ENCODE measurements at regions not wholly inside any gene's neighbourhood (a gene's known extent, or its start where the extent isn't known, plus 50 kb on each side); places are given as distances from the start of the nearest gene placed in this dataset.

GRCh38 chr18:41875094-41875780 is 79.8 kb upstream of the PIK3C3 start:
- Histone ChIP-seq H3K36me3 (ENCODE audit: low read length) (no peaks in the 10 kb centered on the region), H2AFZ (ENCODE audit: low read depth, low read length, severe bottlenecking) (no peak overlapping the region), H3K27ac (ENCODE audit: low read depth, low read length) (no peak overlapping the region), H3F3A (ENCODE audit: insufficient read depth) (no peaks in the 10 kb centered on the region), H3K9ac (ENCODE audit: low read length) (no peak overlapping the region), H3K9me2 (replicated peaks; ENCODE audit: insufficient read depth, low read length) (no peaks in the 10 kb centered on the region), H3K4me2 (ENCODE audit: low read depth, low read length, poor library complexity, severe bottlenecking) (no peak overlapping the region), H3K27me3 (ENCODE audit: low read length) (no peaks in the 10 kb centered on the region), H3K9me3 (ENCODE audit: insufficient read depth, low read length) (no peaks in the 10 kb centered on the region), H3K4me3 (ENCODE audit: insufficient read depth, low read length, poor library complexity, severe bottlenecking) (no peak overlapping the region), H3K79me2 (ENCODE audit: insufficient read depth, low read length) (no peaks in the 10 kb centered on the region), H4K20me1 (ENCODE audit: low read depth, low read length) (no peaks in the 10 kb centered on the region)
- TF ChIP-seq CTCF (IDR thresholded peaks at IDR 0.05; ENCODE audit: insufficient read depth, low read length, poor library complexity, severe bottlenecking) (no peak), EZH2phosphoT487 (conservative IDR thresholded peaks at IDR 0.05; ENCODE audit: low read length) (no peak)

GRCh38 chr18:41873730-41874129 is 81.3 kb upstream of the PIK3C3 start:
- TF ChIP-seq CTCF (IDR thresholded peaks at IDR 0.05; ENCODE audit: insufficient read depth, low read length, poor library complexity, severe bottlenecking), result no peak
- TF ChIP-seq EZH2phosphoT487 (conservative IDR thresholded peaks at IDR 0.05; ENCODE audit: low read length), result no peak
- H3K9me2 ChIP-seq (replicated peaks; ENCODE audit: insufficient read depth, low read length), result no peaks in the 10 kb centered on the region
- H3K36me3 ChIP-seq (ENCODE audit: low read length), result no peaks in the 10 kb centered on the region
- H3K9ac ChIP-seq (ENCODE audit: low read length), result no peak overlapping the region
- no peaks in the 10 kb centered on the region for H3K9me3 ChIP-seq (ENCODE audit: insufficient read depth, low read length)
- H3K4me3 ChIP-seq (ENCODE audit: insufficient read depth, low read length, poor library complexity, severe bottlenecking), result no peak overlapping the region
- H3F3A ChIP-seq (ENCODE audit: insufficient read depth), result no peaks in the 10 kb centered on the region
- no peaks in the 10 kb centered on the region for H4K20me1 ChIP-seq (ENCODE audit: low read depth, low read length)
- no peak overlapping the region for H3K27ac ChIP-seq (ENCODE audit: low read depth, low read length)
- H3K4me2 ChIP-seq (ENCODE audit: low read depth, low read length, poor library complexity, severe bottlenecking), result no peak overlapping the region
- H3K27me3 ChIP-seq (ENCODE audit: low read length), result no peaks in the 10 kb centered on the region
- no peaks in the 10 kb centered on the region for H3K79me2 ChIP-seq (ENCODE audit: insufficient read depth, low read length)
- no peak overlapping the region for H2AFZ ChIP-seq (ENCODE audit: low read depth, low read length, severe bottlenecking)

DNA sequence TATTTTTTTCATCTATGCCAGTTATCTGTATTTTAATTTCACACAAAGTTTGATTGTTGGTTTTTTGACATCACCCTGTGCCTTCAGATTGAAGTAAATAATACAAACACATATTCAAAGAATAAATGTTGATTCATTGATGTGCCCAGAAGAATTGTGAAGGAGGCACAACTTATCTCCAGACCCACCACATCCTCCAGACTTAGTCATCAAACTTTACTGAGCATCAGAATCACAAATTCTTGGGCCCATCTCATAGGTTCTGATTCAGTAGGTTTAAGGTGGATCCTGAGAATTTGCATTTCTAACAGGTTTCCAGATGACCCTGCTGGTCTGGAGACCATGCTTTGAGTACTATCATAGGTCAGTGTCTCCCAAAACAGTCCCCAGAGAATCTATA is 82.8 kb upstream of the PIK3C3 start:
- TF ChIP-seq EZH2phosphoT487 (conservative IDR thresholded peaks at IDR 0.05; ENCODE audit: low read length), result no peak
- TF ChIP-seq CTCF (IDR thresholded peaks at IDR 0.05; ENCODE audit: insufficient read depth, low read length, poor library complexity, severe bottlenecking), result no peak
- H3K27ac ChIP-seq (ENCODE audit: low read depth, low read length), result no peak overlapping the region
- no peaks in the 10 kb centered on the region for H3K79me2 ChIP-seq (ENCODE audit: insufficient read depth, low read length)

More for the DNA sequence above, 82.8 kb upstream of the PIK3C3 start:
- no peak overlapping the region for H3K9ac ChIP-seq (ENCODE audit: low read length)
- H3K4me3 ChIP-seq (ENCODE audit: insufficient read depth, low read length, poor library complexity, severe bottlenecking), result no peak overlapping the region
- H2AFZ ChIP-seq (ENCODE audit: low read depth, low read length, severe bottlenecking), result no peak overlapping the region
- no peaks in the 10 kb centered on the region for H3K9me3 ChIP-seq (ENCODE audit: insufficient read depth, low read length)
- H3F3A ChIP-seq (ENCODE audit: insufficient read depth), result no peaks in the 10 kb centered on the region
- no peaks in the 10 kb centered on the region for H4K20me1 ChIP-seq (ENCODE audit: low read depth, low read length)
- no peaks in the 10 kb centered on the region for H3K9me2 ChIP-seq (replicated peaks; ENCODE audit: insufficient read depth, low read length)
- H3K27me3 ChIP-seq (ENCODE audit: low read length), result no peaks in the 10 kb centered on the region
- no peaks in the 10 kb centered on the region for H3K36me3 ChIP-seq (ENCODE audit: low read length)
- no peak overlapping the region for H3K4me2 ChIP-seq (ENCODE audit: low read depth, low read length, poor library complexity, severe bottlenecking)

Data from SU-DHL-6 (cell line).